NK-92 treated with Interleukin-12 subunit alpha and Interleukin-12 subunit beta, amount 100 ng/mL, for 24 hours (cell line): ENCODE measurements at regions not wholly inside any gene's neighbourhood (a gene's known extent, or its start where the extent isn't known, plus 50 kb on each side); places are given as distances from the start of the nearest gene placed in this dataset.
"Not testable (repeated sequence)": the region's sequence is repeated elsewhere in the genome, so short reads cannot be mapped to it uniquely, and the experiment has no call there.

Source experiments
- DNase-seq: peaks from one replicate; lab custom pipeline; 2025; lab: John Stamatoyannopoulos, UW

GRCh38 chr12:88698471-88698870 is 118.2 kb upstream of the KITLG start:
- no peak for DNase-seq

- DNase-seq = no peak
Measured at GRCh38 chr12:88693837-88694445, 113.7 kb upstream of the KITLG start.

GRCh38 chr12:88691811-88692210 is 111.5 kb upstream of the KITLG start:
- no peak for DNase-seq

- no peak for DNase-seq
Measured at GRCh38 chr12:88684610-88685009, 104.3 kb upstream of the KITLG start.

GRCh38 chr12:88684170-88684569 is 103.9 kb upstream of the KITLG start:
- no peak for DNase-seq

- no peak for DNase-seq
Measured at GRCh38 chr12:88683628-88684027, 103.4 kb upstream of the KITLG start.

- no peak for DNase-seq
Measured at GRCh38 chr12:88681271-88681670, 101.0 kb upstream of the KITLG start.

- no peak for DNase-seq
Measured at GRCh38 chr12:88677464-88677863, 97.2 kb upstream of the KITLG start.

GRCh38 chr12:88667615-88668014 is 87.3 kb upstream of the KITLG start:
- DNase-seq = not testable (repeated sequence)

- no peak for DNase-seq
Measured at GRCh38 chr12:88665071-88665470, 84.8 kb upstream of the KITLG start.

- no peak for DNase-seq
Measured at GRCh38 chr12:88662961-88663360, 82.7 kb upstream of the KITLG start.

- no peak for DNase-seq
Measured at GRCh38 chr12:88662093-88662492, 81.8 kb upstream of the KITLG start.

- no peak for DNase-seq
Measured at GRCh38 chr12:88658009-88658408, 77.7 kb upstream of the KITLG start.

GRCh38 chr12:88650715-88651114 is 70.4 kb upstream of the KITLG start:
- DNase-seq = no peak

- no peak for DNase-seq
Measured at GRCh38 chr12:88648625-88649024, 68.4 kb upstream of the KITLG start.

- no peak for DNase-seq
Measured at GRCh38 chr12:88646824-88647223, 66.6 kb upstream of the KITLG start.

- DNase-seq = no peak
Measured at GRCh38 chr12:88645816-88646215, 65.5 kb upstream of the KITLG start.

GRCh38 chr12:88644946-88645702 is 64.9 kb upstream of the KITLG start:
- no peak for DNase-seq

GRCh38 chr12:88643685-88644084 is 63.4 kb upstream of the KITLG start:
- no peak for DNase-seq

- no peak for DNase-seq
Measured at GRCh38 chr12:88642675-88643431, 62.6 kb upstream of the KITLG start.

- DNase-seq = no peak
Measured at GRCh38 chr12:88638966-88639760, 58.9 kb upstream of the KITLG start.

GRCh38 chr12:88638388-88638787 is 58.1 kb upstream of the KITLG start:
- DNase-seq = no peak
